Suppressor macrophage treated with lipopolysaccharide for 1 hour (primary cell): ENCODE measurements at regions not wholly inside any gene's neighbourhood (a gene's known extent, or its start where the extent isn't known, plus 50 kb on each side); places are given as distances from the start of the nearest gene placed in this dataset.

ENCODE experiments used
- DNase-seq, 3 donors: peaks; one replicate each; pipeline ENCODE4 v3.0.0-alpha.2; 2020 to 2022

DNA sequence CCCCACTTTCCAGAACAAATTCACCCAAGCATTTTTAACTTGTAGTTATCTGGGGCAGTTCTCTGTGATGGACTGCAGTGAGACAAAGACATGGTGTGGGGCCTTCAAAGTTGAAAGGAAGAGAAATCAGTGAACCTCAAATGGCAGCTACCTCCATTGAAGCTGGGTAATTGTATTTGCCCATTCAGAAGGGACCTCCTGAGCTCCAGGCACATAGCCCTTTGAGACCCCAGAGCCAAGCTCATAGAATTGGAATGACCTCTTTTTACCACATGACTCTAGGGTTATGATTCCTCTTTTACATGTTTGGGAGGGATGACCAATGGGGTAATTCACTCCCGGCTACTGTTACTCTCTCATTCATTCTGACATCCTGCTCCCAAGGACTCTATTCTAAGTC lies 368.4 kb upstream of the ITGA1 start:
- no peak for DNase-seq

DNA sequence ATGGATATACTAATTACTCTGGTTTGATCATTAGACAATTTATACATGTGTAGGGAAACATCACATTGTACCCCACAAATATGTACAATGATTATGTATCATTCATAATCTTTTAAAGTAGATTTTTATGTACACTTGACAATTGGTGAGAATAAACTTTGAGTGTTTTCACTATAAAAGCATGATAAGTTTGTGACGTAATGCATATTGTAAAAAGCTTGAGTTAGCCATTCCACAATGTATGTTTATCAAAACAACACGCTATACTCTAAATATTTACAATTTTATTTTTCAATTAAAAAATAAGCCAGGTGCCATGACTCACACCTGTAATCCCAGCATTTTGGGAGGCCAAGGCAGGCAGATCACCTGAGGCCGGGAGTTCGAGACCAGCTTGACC lies 360.1 kb upstream of the ITGA1 start:
- no peak for DNase-seq

DNA sequence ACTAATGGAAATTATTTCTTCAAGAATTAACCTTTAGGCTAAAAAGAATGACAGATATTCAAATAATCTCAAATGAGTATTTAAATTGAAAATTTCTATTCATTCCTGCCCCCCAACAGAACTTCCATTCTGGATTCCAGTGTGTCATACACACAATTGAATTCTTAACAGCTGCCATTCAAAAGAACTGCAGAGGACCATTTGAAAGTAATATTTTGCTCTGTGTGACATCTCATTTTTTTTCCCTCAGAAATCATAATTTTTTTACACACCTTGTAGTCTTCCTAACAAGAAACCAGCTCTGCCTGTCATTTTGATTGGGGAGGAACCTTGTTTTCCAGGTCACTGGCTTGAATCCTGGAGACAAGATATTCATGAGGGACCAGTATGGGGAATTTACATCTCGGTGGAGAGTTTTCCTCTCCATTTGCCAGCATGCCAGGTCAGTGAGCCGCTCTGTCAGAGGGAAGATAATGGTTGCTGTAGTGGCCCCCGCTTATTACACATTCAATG lies 358.7 kb upstream of the ITGA1 start:
- no peak for DNase-seq

DNA sequence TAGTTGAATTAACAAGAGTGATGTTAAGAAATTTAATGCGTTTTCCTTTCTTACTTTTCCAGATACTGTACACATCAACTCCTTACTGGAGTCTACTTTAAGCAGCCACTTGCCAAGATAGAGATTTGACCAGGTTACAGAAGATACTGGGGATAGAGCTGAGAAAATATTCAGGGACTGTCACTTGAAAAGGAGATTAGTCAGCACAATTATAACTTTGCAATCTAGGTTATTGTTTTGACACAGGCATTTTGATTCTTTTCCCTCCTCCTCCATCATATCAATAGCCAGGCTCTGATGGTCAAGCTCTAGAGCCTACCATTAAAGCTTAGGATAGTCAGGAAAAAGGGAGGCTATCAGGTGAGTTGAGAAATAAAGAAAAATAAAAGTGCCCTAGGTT lies 345.9 kb upstream of the ITGA1 start:
- DNase-seq = no peak

DNA sequence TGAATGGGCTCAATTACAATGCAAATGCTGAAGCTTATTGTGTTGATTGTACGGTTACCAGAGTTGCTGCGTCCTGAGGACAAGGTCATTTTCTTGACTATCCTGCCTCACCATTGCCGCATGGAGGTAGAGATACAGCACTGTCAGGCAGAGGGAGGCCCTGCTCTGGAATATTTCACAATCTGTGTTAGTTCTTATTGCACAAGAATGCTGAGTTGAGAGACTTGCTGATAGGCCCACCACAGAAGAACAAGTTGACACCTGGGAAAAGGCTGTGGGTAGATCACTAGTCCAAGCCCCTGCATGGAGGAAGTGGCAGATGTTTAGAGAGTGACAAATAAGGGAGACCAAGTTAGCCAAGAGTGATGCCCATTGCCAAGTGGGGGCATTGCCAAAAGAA lies 344.5 kb upstream of the ITGA1 start:
- no peak for DNase-seq

DNA sequence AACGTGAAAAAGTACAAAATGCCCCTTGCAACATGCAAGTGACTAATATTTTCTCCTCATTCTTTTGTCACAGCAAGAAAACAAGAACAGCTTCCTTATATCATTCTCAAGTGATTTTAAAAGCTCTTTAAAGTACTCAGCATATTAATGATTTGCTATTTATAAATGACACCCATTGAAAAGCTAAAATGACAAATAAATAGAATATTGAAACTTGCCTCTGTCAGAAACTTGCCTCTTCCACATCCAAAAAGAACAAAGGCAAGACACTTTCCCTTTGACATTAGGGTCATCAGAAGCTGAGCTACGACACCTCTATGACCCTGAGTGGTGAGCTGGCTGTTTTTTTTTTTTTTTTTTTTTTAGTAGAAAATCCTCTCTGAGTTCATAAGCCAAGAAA lies 339.6 kb upstream of the ITGA1 start:
- no peak for DNase-seq

DNA sequence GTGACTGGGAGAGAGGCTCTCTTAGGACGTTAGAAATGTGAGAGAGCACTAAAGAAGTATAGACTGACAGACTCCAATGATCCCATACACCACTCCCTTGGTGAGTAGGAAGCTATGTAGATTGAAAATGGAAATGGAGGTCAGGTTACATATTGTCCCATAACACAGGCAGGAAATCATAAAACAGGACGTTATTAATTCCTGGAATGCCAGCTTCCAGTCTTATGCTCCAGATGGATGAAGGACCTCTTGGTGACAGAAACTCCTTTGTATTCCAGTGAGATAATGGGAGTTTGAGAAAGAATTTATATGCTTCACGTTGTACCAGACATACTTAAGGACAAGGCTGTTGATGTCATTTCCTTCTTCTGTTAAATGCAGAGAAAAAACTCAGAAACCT lies 338.2 kb upstream of the ITGA1 start:
- no peak for DNase-seq

DNA sequence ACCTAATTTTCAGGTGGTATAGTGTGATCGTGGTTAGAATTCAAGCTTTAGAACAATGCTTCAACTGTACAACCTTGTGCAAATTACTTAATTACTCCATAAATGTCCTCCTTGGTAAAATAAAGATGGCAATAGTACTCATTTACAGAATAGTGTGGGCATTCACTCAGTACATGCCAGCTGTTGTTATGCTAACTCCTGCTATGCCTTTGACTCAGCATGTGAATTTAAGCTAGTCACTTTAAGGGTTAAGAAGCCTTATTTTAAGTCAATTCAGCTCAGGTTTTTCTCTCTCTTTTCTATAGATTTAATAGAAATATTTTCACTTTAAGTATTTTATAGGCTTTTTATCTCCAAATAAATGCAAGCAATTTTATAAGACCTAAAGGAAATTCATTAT lies 335.6 kb upstream of the ITGA1 start:
- no peak for DNase-seq

DNA sequence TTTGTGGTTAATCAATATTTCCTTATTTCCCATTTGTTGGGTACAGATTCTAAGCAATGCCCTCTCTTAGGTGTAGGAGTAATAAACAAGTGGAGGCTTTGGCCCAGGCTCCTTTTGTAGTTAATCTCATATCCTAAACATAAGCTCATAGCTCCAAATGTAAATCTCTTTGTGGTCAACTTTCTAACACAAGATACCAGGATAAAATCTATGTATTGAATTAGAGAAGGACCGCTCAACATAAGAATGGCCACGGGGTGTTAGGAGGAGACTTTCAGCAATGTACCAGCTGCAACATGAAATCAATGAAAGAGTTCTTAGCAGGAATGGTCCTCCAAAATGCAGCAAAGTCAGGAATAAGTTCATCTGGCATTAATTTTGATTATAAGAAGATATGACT lies 334.5 kb upstream of the ITGA1 start:
- no peak for DNase-seq

DNA sequence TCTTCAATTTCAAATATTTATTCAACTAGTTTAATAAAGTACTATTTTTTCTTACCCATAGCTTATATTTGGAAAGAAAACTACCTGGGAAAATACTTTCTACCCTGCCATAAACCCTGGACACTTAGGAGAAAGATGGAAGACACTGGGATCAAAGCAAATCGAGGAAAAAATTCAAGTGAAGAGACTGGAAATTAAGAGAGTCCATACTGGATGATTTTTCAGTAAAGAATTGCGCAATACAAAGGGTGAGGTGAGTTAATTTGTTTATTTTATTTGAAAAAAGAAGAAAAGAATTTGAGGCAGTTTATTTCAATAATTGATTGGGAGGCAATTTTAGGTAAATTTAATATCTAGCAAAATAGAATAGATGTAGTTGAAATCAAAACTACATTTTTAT lies 331.8 kb upstream of the ITGA1 start:
- no peak for DNase-seq

DNA sequence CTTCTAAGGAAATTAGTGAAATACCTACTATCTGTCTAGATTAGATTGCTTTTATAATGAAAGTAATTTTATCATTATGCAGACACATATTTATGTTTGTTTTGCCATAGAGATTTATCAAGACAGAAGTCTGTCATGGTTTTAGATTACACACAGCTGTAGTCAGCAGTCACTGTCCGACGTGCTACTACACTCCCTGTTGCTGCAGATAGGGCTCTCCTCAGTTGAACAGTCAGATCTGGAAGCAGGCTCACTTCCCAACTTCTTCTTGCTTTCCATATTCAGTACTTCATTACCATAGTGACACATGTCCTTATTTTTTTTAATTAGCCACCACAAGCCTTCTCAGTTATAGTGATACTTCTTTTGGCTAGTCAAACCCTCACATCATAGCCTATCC lies 329.9 kb upstream of the ITGA1 start:
- DNase-seq = no peak

DNA sequence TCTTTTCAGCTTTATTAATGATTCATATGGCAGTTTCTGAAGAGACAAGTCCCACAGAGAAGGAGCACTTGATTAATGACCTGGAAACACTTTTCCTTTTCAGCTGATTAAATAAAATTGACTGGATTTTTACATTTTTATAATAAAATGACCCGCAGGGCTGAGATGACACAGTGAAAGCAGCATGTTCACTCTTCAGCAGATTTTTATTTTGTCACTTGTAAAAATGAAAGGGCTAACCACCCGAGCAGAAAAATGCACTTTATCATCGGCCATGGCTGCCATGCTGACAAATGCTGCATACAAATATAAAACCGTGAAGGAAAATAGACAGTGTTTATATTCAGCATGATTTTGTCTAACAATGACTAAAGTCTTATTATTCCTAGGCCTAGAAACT lies 321.6 kb upstream of the ITGA1 start:
- DNase-seq = no peak

DNA sequence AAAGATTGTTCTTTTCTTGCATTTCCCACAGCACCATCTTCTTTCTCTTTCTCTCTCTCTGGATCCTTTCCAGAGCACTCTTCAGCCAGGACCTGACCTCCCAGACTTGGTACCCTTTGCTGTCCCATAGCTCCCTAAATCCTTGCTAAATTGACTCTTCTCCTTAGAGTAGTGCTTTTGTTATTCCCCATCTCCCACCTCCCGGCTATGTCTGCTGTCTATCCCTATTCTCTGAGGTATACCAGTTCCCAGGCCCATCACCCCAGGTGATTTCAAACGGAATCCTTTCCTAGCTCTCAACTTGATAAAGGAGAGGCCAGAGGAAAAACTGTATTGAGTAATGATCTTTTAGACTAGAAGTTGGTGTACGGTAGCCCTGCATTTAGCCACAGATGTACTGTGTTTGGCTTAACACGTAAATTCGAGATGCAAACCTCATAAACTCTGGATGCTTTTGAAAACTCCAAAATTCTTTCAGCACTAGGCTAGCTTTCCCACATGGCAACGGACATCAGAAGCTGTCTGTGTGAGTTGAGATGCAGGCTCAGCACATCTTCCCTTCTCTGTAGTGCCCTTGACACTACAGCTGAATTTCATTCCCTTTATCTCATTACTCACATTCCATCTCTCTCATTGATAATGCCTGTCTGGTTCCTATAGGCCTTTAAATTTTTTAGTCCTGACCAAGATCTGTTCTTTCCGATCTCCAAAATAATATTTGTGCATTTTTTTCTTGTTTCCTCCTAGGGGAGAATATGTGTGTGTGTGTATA lies 320.8 kb upstream of the ITGA1 start:
- no peak for DNase-seq

DNA sequence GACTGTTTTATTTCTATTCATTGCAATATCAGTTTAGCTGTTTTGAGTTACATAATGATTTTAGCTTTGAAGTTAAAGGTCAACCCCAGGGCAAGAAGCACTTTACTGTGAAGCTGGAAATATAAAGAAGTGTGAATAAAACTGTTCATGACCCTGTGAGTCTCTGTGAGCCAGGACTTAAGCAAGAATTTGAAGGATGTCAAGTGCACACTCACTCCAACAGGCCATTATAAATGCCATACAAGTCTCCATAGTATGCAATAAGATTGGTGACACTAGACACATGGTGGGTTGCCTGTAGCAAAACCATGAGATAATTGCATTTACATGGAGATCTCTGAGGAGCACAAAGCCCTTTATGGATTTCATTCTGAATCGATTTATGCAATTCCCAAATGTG lies 318.7 kb upstream of the ITGA1 start:
- no peak for DNase-seq

DNA sequence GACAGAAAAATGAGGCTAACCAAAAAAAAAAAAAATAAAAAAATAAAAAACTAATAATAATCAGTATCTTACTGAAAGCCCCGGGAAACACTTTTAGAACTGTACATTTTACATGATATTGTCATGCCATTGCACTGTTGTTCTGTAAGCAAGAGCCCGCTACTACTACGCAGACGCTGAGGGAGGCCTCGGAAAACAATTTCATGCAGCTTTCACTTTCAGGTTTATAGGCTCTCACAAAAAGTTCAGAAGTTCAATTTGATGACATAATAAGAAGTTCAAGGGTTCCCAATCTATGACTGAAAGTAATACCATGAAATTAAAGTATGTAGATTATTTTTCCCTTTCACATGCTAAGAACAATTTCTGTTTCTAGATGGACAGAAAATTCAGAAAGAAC lies 318.3 kb upstream of the ITGA1 start:
- DNase-seq = peak in 2 of 3 donors; percentile 23 to 31

DNA sequence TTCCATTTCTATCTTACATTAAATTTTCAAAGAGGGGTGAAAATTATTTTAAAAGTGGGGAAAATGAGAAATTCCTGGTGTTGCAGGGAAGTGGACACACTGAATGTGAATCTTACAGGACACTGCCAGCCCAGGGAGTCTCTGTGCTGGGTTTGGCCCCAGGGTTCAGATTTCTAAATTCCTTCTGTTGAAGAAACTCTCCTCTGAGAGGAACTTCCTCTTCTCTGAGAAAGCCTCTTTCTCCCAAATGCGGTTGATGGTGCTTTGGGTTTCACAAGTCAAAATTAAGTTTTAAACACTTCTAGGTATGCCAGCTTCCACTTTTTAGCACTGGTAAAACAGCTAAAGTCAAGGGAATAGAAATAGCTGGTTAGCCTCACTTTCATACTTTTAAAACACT lies 317.9 kb upstream of the ITGA1 start:
- peak in 1 of 3 donors; percentile 16 for DNase-seq

DNA sequence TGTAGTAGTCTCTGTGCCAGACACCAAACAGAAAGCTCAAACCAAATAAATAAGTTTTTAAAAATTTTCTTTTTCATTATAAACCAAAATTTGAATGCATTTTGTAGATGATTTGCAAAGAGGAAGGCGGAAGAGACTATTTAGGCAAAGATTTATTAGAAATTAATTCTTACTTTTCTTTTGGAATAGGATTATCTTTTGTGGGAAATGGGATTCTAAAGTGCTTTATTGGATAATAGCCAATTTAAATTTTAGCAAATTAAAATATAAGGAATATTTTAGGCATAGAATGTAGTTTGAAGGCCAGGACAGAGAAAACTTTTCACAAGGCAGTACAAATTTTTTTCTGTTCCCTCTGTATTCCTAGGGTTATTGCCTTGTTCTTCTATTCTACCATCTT lies 311.4 kb upstream of the ITGA1 start:
- DNase-seq = no peak

DNA sequence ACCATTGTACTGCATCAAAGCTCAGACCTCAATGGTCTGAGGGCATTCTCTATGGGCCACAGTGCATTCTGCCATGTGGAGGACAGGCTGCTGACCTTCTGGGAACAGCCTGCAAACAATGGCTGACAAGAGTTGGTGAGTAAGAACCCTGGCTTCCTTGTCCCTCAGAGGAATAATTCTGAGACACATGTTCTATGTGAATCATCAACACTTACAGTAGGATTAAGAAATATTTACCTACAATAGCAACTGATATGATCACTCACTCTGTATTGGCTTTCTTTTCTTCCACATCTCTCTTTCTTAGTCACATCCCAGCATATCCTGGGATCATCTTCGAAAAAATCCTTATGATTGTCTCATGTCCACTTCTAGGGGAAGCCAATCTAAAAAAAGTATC lies 306.5 kb upstream of the ITGA1 start:
- no peak for DNase-seq

DNA sequence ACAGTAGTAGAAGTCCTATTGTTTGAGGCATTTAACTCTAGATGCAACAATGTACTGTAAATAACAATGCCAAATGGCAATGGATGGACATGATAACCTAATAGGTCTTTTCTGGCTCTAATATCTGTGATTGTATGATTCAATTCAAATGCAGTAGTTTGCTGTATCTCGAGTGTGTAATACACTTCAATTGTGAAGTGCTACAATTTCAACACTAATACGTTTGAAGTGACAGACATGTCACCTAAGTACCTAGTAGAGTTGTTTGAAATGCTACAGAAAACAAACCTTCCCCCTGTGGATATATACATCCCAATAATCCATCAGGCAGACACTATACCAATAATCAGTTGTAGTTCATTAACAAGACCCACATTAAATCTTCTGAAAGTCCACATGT lies 305.9 kb upstream of the ITGA1 start:
- DNase-seq = no peak

DNA sequence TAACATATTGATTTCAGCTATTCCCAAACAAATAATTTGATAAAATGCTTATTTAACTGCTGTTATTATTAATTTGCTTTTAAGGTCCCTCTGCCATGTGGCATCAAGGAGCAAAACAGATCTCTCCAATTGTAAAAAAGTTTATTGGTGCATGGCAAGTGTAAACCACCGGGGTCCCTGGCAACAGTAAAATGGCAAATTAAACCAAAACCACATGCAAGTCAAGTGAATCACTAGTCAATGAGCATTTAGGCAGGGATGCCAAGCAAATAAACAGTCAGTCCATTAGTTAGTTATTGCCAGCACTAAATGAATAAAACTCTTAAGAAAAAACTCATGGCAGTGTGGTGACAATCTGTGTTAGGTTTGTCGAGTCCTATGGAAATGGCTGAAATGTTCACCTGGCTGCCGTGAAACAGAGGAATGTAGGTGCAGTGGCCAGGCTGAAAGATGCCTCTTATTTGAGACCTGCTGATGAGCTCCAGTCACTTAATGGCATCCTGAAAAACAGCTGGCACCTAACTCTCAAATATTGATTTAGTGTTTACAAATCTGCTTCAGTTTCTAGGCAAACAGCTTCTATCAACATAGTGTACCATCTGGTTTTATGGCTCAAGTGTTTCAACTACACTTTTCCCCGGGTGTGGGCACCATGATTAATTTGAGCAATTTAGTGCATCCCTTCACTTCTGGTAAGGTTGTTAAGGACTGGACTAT lies 296.5 kb upstream of the ITGA1 start:
- DNase-seq = no peak

DNA sequence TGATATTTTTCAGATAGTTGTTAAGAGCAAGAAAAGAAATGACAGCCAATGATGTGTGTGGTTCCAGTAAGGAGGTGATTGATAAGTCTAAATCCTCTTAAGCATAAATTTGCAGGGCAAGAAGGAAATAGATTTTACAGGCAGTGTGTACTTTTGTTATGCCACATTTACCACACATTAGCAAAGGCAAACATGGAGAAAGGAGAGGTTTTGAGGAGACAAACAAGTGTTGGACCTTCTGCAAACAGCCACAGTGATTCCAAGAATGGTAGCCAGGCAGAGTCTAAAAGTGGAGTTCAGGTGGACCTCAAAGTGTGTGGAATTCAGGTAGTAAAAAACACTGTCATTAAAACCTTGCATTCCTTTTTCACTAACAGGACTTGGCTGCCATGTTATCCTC lies 295.9 kb upstream of the ITGA1 start:
- DNase-seq = no peak

DNA sequence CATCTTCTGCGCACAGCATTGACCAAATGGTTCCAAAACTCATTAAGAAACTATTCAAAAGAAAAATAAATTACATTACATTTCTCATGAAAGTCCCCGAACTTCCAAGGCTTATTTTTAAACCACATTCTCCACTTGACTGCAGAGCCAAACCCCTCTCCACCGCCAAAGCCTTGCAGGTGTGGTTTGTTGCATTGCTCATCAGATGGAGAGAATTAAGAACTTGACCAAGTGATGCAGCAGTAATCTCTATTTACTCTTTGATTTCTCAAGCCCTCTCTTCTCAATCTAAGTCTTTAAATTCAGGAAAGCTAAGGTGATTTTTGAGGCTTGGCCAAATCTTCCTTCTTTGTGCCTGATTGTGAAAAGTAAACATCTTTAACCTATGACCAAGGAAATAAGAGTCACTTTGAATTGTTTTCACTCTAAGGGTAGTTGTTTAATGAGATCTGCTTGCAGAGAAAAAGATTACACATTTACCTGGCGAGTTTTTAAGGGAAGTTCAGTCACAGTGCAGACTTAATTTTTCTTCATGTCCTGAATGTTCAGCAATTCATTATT lies 290.5 kb upstream of the ITGA1 start:
- no peak for DNase-seq

DNA sequence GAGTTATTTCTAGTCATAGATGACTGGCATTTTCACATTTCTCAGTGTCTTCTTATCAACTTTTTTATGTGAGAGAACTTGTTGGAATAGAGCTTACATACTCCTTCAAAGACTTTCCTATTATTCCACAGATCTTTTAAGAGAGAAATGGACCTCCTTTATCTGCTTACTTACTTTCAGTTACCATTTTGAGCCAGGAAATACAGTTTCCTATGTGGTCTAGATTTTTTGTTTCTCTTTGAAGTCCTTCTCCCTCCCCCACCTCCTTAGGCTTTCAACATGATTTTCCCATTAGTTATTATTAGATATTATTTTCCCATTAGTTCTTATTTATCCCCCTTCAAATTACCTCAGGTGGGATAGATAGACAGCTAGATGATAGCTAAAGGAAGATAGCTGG lies 289.1 kb upstream of the ITGA1 start:
- DNase-seq = no peak

DNA sequence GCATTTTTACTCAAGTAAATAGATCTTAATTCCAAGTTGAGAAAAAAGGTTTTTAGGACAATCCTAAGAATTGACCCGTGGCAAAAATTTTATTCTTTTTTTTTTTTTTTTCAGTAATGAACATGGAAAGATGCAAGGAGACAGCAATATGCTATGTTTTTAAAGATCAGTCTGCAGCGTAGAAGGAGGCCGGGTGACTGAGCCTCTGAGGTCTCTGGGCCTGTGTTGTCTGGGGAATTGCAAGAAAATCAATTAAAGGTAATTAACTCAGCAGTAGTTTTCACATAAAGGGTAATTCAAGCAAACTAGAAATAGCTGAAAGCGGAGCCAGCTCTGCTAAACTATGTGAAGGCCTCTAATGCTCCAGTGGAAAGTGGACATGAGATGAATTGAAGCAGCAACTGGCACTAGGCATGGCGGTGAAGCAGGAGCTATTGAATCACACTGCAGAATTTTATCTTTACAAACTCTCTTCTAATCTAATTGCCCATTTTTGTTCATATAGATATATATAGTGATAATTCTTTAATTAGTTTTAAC lies 285.2 kb upstream of the ITGA1 start:
- DNase-seq = no peak
